NCI-H345 (cell line): ENCODE measurements at regions not wholly inside any gene's neighbourhood (a gene's known extent, or its start where the extent isn't known, plus 50 kb on each side); places are given as distances from the start of the nearest gene placed in this dataset.
"Not testable (repeated sequence)": the region's sequence is repeated elsewhere in the genome, so short reads cannot be mapped to it uniquely, and the experiment has no call there.

ENCODE experiments used
- DNase-seq: peaks from one replicate; lab custom pipeline; 2025; lab: John Stamatoyannopoulos, UW

- no peak for DNase-seq
These were observed 53.1 kb downstream of the GGTLC2 start for GRCh38 chr22:22697377-22698117.

DNA sequence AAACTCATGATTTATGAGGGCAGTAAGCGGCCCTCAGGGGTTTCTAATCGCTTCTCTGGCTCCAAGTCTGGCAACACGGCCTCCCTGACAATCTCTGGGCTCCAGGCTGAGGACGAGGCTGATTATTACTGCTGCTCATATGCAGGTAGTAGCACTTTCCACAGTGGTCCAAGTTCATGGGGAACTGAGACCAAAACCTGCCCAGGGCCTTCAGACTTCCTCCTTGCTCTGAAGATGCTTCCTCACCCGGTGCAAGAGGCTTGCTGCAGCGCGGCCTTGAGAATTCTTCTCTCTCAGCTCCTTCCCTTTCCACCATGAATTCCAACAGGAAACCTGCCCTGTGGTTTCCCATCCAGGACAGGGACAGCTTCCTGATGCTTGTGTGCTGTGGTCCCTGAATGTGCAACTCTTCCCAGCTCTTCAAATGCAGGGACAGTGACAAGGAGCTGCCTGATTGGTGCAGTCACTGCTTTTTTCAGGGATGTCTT lies 53.9 kb downstream of the GGTLC2 start:
- no peak for DNase-seq

- no peak for DNase-seq
These were observed 56.2 kb downstream of the GGTLC2 start for GRCh38 chr22:22700631-22701030.

DNA sequence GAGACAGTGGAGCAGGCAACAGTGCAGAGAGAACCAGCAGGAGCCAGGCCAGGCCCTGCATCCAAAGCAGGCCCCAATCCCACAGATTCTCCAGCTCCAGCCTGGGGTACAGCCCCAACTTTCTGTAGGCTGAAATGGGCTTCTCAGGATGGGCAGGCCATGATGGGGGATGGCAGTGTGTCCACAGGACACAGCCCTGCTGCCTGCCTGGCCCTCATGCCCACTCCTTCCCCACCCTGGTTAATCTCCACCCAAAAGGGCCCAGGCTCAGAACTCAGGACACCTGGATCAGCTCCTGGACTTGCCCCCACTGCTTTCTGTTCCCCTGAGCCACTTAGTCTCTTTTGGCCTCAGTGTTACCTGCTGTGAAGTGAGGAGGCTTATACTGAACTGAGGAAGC lies 57.1 kb downstream of the GGTLC2 start:
- DNase-seq, result not testable (repeated sequence)

- DNase-seq, result no peak
These were observed 58.1 kb downstream of the GGTLC2 start for GRCh38 chr22:22702237-22703202.

DNA sequence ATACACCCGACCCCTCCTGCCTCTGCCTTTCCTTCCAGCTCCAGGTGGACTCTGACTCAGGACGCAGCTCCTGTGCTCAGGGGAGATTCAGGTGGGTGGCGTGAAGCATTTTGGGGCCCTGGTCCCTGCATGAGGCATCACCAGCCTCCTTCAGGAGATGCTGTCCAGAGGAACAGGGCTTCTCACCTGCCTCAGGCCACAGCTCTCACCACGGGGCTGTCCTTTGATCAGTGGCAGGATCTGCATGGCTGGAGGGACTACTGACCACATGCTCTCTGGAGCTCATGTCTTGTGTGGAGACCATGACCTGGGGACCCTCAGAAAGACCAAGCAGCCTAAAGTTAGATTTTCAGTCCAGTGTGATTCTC lies 58.8 kb downstream of the GGTLC2 start:
- DNase-seq, result no peak

DNA sequence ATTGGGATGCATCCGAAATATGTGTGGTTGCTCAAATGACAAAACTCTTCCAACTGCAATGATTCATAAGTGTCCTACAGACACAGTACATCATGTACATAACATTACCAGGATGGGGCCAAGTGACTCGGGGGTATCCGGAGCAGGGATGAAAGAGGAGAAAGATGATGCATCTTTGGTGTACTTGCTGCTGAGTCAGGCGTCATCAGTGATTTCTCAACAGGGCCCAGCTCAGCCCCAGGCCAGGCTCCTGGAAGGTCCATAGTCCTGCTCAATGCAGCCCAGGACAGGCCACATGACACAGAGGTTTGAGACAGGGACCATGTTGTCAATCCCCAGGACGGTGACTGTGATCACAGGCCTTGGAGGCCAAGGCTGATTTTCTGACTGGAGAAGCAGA lies 59.3 kb downstream of the GGTLC2 start:
- no peak for DNase-seq

- DNase-seq, result no peak
These were observed 59.9 kb downstream of the GGTLC2 start for GRCh38 chr22:22704156-22704946.

DNA sequence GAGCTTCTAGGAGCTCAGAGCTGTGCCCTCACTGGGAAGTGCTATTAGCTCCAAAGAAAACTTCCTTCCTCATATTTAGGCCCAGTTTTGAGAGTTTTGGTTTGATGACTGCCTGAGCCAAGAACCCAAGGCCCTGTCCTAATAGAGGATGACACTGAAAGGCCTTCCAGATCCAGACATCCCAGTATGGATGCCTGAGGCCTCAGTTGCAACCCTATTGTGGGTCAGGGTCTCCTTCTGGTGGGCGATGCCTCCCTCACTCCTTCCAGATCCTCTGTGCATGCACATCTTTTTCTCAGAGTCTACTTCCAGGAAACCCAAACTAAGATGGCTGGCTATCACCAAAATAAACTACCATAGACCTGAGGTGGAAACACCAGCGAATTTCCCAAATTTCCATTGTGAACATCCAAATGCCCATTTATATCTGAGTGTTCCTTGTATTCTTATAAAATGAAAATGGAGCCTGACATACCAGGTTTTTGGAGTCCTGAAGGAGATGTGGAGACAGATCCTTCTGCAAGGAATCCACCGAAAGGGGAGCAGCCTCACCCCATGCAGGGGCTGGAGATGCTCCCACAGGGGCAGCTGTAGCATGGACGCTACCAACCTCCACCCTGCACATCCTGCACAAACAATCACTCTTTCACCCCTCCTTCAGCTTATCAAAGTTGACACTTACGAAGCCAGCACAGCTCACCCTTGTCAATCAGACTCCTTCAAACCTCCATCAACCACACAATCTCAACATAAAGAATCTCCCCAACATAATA lies 61.1 kb downstream of the GGTLC2 start:
- no peak for DNase-seq

- no peak for DNase-seq
These were observed 62.0 kb downstream of the GGTLC2 start for GRCh38 chr22:22706253-22706915.

DNA sequence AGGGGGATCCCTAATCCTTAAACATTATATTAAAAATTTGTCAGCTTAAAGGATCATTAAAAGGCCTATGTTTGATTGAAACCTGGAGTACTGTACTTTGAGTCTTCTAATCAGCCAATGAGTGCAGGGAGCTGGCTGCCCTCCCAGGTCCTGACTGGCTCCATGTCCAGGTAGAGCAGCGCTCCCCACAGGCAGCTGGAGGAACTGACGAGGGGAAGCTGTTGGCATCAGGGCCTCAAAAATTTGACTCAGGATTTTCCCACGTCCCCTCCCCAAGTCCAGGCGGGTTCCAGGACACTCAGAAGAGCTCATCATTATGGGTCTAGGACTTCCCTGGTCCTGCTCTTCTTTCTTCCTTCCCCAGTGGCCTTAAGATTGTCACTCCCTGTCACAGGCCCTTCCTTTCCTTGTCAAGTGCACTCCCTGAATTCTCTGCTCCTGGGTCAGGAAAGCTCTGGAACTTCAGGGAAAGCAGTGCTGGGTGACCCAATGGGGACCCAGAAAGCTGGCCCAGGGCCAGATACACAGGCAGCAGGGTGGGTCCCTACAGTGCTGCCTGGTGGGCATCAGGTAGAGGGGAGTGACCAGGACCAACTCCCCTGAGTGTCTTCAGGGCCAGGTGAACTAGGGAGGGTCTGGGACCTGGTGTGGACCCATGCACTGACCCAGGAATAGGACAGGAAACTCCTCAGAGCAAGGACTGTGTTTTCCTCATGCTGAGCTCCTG lies 65.5 kb downstream of the GGTLC2 start:
- no peak for DNase-seq

- DNase-seq, result peak; percentile 23
These were observed 66.5 kb downstream of the GGTLC2 start for GRCh38 chr22:22710719-22711531.

- DNase-seq, result no peak
These were observed 67.1 kb downstream of the GGTLC2 start for GRCh38 chr22:22711532-22711913.

- DNase-seq, result no peak
These were observed 67.8 kb downstream of the GGTLC2 start for GRCh38 chr22:22712092-22712658.

- DNase-seq, result no peak
These were observed 68.4 kb downstream of the GGTLC2 start for GRCh38 chr22:22712666-22713365.

DNA sequence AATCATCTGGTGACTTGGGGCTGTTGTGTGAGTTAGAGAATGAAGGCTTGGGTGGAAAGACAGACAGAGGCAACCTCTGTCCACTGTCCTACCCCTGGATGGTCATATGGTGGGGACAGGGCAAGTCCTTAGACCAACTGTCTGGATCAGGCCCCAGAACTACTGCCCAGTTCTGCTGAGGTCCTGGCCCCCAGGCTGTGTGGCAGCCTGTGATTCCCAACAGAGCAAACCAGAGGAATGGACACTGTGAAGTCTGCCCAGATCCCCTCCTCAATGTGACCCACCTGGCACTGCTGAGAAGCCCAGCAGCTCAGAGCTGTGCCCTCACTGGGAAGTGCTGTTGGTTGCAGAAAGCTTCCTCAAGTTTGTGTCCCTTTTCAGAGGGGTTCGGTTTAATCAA lies 69.0 kb downstream of the GGTLC2 start:
- no peak for DNase-seq

DNA sequence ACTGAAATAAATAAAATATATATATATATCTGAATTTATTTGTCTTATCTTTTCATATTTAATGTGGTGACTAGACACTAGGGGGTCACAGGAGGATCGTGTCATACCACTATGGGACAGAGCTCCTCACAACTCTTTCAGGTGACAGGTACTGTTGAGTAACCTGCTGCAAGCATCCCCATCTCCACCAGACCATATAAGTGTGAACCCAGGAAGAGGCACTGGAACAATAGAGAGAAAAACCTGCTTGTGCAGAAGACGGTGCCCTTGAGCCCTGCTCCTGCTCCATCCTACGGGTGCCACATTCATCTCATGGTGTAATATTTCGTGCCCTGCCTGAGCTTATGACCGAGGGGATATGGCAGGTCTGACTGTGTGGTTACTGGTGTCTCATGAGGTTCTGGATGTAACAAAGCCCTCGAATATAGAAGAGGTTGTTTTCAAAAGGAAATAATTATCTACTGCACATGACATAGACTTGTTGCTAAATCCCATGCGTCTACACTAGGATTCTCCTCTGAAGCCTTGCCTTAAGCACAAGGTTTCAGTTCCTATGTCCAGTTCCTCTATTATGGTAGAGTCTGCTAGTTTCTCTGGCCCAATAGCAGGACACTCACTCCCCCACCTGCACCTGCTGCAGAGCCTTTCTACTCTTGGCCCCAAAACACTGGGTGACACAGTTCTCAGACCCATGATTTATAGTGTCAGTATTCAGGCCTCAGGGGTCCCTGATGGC lies 70.4 kb downstream of the GGTLC2 start:
- DNase-seq, result no peak
